HG03520 (cell line): ENCODE measurements at regions not wholly inside any gene's neighbourhood (a gene's known extent, or its start where the extent isn't known, plus 50 kb on each side); places are given as distances from the start of the nearest gene placed in this dataset.
"Not testable (repeated sequence)": the region's sequence is repeated elsewhere in the genome, so short reads cannot be mapped to it uniquely, and the experiment has no call there.

Source experiments
- ATAC-seq: cut with Tn5 transposase; IDR thresholded peaks from one replicate; pipeline ENCODE4 v1.9.1; 2021; ENCODE audit warnings: mild to moderate bottlenecking, moderate library complexity; ENCODE audit not compliant: unreplicated experiment

DNA sequence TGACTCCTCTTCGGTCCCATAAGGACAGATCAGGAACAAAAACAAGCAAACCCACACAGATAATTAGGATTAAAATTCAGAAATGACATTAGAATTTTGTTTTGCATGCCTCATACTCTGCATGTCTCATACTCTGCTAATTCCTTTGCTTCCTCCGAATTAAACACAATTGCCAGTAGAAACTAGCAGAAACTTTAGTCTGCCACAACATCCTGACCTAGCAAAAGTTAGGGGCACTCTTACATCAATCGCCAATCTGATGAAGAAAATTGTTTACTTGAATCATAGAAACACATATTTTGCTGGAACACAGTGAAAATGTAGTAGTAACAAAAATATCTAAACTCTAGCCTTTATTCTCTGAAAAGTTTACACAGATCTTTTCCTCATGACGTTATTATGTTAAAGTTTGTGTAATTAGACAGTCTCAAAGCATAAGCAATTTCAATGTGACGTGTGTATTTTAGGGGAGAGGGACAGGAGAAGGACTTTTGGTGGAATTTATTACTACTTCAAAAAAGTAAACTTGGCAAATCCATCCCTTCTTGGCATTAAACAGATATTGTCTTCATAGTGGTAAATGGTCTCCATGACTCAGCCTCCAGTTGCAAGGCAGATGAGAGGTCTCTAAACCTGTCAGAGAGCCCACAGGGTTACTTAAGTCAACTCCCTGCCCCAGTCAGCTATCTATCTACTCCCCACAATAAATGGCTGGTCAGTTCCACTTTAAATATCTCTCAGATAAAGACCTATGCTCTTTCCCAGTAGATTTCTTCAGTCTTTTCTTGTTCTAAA is 249.8 kb upstream of the UBASH3B start:
- no peak for ATAC-seq

DNA sequence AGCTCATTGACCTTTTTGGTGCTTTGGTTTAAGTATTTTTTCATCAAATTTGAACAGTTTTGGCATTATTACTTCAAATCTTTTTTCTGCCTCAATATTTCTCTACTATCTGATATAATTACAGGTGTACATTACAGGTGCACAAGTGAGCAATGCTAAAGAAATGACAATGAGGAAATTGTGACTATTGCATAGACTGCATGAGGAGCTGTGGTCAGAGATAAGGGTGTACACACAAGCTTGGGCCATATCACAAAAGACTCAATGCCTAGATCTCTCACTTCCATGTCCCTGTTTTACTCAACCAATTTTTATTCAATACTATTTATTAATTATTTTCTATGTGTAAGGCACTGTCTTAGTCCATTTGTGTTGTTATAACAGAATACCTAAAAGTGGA is 251.0 kb upstream of the UBASH3B start:
- ATAC-seq: no peak

DNA sequence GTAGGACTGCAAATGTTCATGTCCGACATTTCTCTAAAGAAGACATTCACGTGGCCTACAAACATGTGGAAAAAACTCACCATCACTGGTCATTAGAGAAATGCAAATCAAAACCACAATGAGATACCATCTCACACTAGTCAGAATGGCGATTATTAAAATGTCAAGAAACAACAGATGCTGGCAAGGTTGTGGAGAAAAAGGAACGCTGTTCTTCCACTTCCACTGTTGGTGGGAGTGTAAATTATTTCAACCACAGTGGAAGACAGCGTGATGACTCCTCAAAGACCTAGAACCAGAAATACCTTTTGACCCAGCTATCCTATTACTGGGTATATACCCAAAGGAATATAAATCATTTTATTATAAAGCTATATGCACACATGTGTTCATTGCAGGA is 253.9 kb upstream of the UBASH3B start:
- not testable (repeated sequence) for ATAC-seq

DNA sequence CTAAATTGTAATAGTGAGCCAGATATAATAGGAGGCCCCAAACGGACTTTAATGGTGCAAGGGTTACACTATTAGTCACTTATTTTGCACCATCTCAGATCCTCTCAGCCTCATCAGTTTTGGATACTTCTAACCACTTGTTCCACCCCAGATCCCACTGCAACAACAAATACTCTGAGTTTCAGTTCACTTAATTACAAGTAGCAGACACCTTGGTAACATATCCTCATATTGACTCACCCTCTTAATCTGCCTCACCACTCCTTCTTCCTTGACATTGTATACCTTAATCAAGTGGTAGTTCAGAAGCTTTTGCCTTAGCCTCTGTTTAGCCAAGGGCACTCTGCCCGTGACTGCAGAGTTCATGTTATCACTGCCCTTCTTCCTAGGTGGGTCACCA is 256.1 kb upstream of the UBASH3B start:
- ATAC-seq: peak; percentile 71

DNA sequence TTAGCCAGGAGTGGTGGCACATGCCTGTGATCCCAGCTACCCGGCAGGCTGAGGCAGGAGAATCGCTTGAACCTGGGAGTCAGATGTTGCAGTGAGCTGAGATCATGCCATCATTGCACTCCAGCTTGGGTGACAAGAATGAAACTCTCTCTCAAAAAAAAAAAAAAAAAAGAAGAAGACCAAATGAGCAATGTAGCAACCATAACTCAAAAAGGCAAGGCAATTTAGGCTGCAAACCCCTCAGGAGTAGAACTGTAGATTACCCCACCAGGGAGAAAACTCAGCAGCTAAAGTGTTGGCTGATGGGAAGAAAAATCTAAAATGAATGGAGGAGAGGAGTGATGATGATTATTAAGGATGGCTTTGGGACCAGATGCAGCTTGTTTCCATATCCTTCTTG is 256.7 kb upstream of the UBASH3B start:
- ATAC-seq: no peak

DNA sequence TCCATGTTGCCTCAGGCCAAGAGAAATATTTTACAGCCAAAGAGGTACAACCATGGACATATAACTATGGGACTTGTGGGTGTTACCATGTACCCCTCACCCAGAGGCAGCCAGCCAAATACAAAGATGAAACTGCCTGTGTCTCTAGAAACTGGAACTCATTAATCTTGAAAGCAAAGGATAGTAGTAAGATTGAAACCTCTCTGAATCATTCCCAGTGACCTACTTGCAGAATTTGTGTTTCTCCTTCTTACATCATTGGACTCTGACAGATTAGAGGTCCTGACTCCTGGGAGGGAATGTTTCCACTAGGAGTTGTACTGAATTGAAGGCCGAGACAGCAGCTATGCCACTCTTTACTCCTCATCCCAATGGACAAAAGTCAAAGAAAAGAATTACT is 257.4 kb upstream of the UBASH3B start:
- peak; percentile 47 for ATAC-seq

DNA sequence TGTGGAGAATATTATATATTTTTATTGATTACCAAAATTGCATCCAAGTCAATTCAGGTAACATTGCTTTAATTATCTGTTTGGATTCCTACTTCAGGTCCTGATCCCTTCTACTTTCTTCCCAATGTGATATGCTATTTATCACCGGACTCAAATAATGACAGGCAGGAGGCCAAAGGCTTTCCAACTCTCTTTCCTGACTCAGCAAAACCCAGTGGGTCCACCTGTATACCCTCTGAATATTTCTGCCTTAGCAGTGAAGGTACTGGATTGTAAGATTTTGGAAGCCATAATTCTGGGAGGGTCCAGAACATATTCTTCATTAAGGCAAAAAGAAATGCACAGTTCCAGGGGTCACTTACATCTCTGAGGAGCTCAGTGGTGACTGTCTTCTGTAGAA is 260.2 kb upstream of the UBASH3B start:
- no peak for ATAC-seq

DNA sequence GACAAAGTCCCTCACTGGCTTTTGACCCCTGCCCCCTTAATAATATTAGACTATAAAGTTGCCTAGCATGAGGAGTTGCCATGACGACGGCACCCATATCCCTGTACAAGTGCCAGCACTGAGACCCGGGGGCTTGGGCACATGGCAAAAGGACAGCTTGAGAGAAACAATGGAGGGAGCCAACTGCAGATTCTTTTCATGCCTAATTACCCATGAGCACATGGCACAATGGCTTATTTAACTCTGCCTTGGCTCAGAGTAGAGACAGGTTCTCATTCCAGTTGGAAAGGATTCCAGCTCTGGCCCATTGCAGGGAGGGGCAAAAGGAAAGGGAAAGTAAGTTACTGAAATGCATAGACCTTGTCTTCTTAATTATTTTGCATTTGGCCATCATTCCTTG is 261.2 kb upstream of the UBASH3B start:
- ATAC-seq: no peak

DNA sequence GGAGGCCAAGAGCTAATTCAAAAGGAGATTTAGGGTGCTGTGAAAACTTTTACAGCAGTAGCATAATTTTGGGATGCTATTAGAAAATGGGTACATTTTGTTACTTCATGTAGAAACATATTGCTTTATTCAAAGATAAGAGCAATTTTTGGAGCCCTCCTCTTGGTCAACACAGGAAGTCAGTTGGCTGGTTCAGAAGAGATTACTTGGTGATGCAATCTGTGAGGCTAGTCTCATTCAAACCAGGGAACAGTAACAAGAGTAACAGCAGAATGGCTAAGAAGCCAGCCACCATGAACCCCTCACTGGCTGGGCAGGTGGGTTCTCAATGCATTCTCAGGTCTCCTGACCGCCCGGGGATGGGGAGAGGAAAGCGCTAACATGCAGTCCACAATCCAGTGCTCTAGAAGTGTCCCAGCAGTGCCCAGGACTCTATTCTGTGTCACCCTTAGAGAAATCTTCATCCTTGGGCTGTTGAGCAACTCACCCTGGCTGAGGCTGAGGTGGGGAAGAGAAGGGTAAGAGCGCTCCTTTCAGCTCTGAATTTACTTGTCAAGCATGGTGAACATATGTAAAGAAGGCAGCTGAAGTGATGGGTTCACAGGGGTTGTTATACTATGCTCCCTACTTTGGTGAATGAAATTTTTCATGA is 262.2 kb upstream of the UBASH3B start:
- no peak for ATAC-seq

DNA sequence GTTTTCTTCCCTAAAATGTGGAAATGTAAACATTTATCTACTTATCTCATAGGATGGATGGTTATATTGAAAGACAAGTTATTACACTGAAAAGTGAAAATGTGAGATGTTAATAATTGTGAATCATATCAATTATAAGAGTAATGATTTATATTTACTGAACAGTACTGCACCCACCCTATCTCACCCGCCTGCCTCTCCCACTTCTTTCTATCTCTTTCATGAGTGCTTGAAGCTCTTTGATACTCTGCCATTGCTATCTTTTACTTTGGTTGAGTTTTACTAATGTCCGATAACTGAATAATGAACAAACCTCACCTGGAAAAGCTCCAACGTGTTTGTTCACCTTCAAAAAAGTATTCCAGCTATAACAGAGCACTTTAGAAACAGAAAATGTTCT is 263.0 kb upstream of the UBASH3B start:
- no peak for ATAC-seq

DNA sequence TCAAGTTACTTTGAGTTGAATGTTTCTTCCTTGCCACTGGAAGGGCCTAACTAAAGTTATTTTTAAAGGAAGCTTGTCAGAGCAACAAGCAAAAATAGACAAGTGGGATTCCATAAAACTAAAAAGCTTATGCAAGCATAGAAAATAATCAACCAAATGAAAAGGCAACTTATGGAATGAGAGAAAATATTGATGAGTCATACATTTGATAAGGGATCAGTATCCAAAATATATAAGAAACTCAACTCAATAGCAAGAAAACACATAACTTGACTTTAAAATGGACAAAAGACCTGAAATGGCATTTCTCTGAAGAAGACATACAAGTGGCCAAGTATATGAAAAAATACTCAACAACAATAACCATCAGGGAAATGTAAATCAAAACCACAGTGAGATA is 264.5 kb upstream of the UBASH3B start:
- ATAC-seq: no peak

DNA sequence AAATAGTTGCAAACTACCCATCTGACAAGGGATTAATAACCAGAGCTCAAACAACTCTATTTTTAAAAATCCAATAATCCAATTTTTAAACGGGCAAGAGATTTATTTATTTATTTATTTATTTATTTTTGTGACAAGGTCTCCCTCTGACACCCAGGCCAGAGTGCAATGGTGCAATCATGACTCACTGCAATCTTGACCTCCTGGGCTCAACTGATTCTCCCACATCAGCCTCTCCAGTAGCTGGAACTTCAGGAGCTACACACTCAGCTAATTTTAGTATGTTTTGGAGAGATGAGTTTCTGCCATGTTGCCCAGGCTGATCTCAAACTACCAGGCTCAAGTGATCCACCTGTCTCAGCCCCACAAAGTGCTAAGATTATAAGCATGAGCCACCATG is 267.2 kb upstream of the BLID start:
- ATAC-seq: no peak

DNA sequence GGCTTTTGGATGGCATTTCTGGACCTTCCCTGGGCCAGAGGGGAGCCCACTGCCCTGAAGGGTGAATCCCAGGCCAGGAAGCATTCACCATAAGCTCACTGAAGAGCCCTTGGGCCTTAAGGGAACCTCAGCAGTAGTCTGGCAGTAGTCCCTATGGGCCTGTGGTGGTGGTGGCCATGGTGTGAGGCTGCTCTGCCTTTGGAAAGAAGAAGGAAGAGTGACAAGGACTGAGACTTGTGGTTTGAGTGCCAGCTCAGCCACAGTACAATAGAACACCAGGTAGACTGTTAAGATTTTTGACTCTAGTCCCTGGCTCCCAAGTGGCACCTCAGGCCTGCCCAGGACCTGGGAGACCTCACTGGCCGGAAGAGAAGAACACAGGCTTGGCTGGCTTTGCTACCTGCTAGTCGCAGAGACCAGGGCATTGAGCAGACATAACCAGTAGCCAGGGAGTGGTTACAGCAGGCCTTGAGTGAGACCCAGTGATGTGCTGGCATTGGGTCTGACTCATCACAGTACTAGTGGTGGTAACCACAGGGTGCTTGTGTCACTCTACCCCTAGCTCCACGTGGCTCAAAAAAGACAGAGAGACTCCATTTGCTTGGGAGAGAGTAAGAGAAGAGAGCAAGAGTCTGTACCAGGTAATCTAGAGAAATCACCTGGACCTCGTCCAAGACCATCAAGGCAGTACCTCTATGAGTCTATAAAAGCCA is 259.8 kb upstream of the BLID start:
- ATAC-seq: no peak

DNA sequence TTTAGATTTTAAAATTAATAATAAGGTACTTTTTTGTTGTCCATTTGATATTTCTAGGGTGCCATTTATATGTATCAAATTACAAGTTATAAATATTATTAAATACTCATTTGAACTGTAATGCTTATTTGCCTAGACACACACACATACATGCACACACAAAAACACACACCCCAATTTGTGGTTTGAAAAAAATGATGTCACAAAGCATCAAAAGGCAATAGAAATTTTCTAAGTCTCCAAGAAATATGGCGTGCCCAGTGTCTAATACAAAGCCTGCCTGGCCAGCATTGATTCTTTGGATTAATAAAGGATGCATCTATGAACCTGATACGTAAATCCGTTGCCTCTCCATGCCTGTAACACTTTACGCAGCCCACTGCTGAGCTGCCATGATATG is 252.8 kb upstream of the BLID start:
- ATAC-seq: no peak

DNA sequence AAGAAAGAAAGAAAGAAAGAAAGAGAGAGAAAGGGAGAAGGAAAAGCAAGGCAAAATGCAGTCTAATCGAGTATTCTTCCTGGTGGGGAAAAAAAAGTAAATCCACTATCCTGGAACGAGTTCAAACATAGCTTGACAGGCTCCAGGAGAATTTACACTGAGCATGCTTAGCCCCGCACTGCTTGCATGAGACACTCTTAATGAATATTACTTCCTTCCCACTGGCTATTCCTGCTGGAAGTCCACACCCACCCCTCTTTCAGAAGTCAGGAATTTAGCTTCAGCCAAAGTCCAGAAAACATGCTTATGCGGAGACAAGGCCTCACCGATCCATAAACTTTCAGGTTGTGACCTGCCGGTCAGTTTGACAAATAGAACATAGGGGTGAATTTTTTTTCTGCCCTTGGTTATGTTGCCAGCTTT is 251.8 kb upstream of the BLID start:
- no peak for ATAC-seq

DNA sequence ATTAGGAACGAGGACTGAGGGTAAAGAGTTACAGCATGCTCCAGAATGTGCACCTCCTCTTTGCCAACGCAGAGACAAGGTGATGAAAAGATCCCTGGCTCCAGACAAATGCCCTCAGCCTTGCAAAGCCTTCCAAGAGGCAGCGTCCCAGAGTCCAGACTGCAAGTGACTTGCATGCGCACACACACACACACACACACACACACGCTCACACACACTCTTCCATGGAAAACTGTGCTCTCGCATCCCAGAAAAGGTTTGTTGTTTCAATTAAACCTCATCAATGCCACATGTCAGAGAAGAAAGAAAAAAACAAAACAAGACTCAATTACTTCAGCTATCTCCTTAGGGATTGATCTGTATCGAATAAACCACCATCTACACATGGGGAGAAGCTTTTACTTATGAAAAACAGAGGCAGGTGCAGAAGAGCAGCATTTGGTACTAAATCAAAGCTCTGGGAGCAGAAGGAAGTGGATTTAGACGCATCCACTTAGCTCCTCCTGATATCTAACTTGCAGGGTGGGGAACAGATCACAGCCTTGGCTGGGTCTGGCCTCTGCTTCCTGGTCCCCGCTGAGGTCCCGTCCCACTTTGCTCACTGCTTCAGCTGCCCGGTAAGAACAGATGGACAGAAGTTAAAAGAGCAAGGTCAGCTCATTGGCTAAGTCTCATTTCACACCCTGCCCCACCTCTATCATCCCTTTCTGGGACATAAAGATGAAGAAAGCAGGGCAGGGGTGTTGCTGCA is 249.8 kb upstream of the BLID start:
- ATAC-seq: no peak

DNA sequence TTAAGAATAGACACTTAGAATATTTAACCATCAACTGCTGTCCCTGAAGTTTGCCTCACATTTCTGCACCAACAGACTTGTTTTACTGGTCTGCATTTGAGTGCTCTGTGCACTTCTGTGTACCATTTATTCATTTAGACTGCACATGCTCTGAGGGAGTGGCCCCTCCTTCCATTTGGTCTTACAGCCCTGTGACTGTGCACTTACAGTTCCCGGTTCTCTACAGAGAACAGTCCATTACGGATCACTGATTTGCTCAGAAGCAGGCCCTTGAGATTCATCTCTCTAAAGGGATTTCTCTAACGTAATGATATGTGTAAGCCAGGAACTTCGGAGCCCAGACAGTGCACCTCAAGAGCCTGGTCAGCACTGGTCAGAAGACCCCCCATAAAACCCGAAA is 247.3 kb upstream of the BLID start:
- ATAC-seq: no peak

DNA sequence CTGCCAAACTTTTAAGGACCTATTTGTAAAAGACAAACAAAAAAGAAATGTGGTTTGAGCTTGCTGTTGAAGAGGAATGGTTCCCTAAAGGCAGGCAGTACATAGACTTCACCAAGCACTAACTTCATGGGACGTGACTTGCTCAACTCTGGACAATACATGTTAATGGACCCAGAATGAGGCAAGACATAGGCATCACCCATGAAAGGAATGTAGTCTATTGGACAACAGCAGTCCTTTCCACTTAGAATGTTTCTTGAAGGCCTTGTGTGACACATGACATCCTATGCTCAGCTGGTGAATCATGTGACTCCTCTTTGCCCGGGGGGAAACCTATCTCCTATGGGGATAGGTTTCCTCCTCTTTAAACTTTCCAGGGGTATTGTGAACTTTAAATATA is 246.4 kb upstream of the BLID start:
- ATAC-seq: no peak

DNA sequence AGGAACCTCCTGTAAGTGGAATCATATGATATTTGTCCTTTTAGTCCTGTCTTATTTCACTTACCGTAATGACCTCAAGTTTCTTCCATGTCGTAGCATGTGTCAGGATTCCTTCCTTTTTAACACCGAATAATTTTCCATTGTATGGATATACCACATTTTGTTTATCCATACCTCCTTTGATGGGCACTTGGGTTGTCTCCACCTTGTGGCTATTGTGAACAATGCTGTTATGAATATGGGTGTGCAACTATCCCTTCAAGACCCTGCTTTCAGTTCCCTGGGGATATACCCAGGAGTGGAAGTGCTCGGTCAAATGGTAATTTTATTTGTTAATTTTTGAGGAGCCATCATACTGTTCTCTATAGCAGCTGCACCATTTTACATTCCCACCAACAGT is 244.9 kb upstream of the BLID start:
- no peak for ATAC-seq

DNA sequence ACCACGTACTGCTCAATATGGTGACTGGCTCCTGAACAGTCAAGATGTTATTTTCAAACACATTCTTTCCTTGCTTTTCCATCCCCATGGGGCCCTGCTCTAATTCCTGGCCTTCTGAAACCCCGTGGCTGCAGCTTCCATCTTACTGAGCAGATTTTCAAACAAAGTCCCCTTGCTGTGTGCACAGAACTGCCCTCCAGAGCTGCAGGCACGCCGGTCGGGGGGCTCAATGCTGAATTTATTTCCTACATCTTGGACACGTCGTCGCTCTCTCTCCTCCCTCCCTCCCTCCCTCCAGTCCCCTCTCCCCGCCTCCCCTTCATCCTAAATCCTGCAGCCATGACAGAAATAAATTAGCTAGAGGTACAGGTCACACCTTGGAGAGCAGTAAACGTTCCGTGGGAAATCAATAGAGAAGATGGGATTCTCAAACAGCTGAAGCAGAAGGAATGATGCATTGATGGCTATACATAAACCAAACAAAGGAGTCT is 243.1 kb upstream of the BLID start:
- no peak for ATAC-seq

DNA sequence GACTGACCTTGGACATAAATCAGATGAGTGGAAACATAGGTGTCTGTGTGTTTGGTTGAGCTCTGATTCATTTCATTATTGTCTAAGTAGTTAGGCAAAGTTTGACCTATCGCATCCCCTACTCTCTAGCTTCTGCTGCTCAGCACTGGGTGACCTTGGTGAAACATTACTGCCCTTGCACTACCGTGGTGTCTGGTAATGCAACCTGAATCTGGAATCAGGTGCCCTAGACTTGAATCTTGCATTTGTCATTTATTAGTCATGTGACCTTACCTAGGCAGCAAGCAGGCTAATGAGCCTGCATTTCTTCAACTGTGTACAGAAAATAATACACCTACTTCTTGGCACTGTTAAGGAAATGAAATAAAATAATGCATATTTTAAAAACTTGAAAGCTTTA is 242.3 kb upstream of the BLID start:
- no peak for ATAC-seq
